GM18508 (cell line): ENCODE measurements at regions not wholly inside any gene's neighbourhood (a gene's known extent, or its start where the extent isn't known, plus 50 kb on each side); places are given as distances from the start of the nearest gene placed in this dataset.

ENCODE experiments used
- ATAC-seq: cut with Tn5 transposase; IDR thresholded peaks from one replicate; pipeline ENCODE4 v1.9.1; 2021; ENCODE audit warnings: moderate number of reproducible peaks; ENCODE audit not compliant: insufficient read depth, unreplicated experiment

DNA sequence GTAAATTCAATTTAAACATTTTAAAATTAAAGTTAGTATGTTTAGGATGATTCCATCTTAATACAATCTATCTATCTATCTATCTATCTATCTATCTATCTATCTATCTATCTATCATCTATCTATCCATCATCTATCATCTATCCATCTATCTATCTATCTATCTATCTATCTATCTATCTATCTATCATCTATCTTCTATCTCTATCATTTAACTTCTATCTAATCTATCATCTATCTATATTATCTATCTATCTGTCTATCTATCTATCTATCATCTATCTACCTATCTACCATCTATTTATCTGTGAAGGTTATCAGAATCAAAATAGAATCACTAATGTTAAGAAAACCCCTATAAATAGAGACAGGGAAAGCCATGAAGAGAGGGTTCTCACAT, 78.3 kb downstream of the RAMP3 start:
- ATAC-seq = no peak

DNA sequence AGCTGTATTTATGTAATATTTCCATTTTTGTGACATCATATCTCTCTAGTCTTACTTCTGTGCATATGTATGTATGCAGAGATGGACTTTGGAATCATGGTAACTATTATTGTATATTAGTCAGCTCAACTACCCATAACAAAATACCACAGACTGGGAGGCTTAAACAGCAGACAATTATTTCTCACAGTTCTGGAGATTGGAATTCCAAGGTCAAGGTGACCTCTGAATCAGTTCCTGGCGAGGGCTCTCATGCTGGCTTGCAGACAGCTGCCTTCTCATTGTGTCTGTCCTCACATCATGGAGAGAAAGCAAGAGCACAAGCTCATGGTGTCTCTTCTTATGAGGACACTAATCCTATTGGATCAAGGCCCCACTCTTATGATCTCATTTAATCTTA, 79.1 kb downstream of the RAMP3 start:
- no peak for ATAC-seq

DNA sequence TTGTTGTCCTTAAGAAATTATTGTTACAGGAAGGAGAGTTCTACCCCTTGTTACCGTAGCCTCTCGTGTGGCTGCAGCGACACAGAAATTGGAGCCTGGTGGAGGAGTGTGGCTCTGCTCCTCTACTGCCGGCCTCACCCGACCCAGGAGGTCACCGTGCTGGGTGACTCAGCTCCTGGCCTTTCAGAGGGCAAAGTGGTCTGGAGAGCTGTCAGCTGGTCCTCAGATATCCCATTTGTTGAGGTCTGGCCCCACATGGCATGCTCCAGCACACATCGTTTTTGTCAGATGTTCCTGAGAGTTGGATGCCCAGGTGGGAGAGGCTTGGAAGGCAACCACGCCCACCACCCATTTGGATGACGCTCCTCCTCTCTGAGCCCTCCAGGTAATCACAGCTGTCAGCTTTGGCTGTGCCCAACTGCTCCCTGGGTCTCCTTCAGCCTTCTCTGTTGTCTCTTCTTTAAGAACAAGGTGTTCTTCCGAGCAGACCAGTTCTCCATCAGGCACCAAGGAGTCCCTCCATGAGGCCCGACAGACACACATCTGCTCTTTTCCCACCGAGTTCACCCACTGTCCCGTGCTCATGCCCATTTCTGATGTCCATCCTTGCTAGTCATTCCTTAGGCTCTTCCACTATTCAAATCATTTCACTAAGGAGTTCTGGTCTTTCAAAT, 80.3 kb downstream of the RAMP3 start:
- ATAC-seq = no peak

DNA sequence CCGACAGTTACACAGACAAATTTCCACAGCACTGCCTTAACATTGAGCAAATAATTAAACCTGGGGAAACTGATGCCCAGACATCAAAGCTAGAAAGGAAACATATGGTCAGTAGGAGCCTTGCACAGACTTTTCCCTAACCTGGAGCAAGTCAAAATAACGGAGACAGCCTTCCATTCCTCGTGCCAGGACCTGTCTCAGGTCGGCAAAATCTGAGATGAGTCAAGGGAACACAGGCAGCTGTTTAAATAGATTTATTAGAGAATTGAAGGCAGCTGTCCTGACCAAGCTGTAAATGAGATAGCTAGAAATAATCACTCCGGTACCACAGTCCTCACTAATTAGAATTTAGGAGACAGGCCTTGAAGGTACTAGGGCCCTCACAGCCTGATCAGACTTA, 81.2 kb downstream of the RAMP3 start:
- no peak for ATAC-seq

DNA sequence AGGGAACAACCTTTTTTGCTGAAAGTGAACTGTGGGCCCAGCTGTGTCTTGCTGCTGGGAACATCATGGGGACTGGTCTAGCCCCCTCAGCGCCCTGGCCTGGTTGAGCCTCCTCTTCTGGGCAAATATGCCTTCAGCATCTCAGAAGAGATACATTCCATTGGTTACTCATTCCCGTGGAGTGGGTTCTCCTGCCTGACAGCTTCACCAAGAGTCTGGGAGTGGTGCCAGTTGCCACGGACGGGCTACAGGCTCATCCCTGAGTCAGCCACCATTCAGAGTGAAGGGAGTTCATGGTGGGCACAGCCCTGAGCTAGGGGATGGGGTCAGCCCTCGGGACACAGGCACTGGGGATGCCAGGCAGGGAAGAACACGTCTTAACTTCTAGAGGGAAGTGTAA, 81.9 kb downstream of the RAMP3 start:
- ATAC-seq = no peak

DNA sequence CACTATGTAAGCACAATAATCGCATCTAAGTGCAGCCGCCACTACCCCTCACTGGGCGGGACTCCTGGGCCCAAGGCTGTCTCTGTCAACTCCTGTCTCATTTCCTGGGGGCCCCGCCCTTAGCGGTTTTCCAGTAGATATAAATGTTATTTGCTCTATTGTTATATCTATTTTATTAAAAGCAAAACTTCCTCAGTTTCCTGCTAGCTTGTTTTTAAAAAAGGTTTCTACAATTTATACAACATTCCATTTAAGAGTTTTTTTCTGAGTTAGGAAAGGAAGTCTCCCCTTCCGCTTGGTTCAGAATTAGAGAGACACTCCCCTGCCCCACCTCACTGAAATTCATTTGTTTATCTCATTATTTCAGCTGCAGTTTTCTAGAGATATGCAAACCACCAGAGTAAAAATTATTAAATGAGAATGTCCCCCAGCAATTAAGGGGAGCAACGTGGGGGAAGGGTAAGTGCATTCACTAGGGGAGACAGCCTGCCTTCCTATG, 82.7 kb downstream of the RAMP3 start:
- no peak for ATAC-seq

DNA sequence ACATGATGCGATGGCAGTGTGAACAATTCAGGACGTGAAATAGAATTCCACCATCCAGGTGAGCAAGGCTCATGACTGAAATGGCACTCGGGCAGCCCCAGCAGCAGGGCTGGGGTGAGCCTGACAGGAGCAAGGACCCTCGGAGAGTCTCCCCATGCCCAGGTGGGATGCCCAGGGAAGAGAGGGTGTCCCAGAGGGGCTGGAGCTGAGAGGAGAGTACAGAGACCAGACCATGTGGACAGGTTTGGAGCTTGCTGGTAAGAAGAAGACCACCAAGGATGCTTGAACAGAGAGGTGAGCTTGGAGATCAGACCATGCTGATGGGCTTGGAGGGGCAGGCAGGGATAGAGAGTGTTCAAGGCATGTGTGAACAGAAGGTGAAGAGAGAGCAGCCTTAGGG, 83.3 kb downstream of the RAMP3 start:
- no peak for ATAC-seq

DNA sequence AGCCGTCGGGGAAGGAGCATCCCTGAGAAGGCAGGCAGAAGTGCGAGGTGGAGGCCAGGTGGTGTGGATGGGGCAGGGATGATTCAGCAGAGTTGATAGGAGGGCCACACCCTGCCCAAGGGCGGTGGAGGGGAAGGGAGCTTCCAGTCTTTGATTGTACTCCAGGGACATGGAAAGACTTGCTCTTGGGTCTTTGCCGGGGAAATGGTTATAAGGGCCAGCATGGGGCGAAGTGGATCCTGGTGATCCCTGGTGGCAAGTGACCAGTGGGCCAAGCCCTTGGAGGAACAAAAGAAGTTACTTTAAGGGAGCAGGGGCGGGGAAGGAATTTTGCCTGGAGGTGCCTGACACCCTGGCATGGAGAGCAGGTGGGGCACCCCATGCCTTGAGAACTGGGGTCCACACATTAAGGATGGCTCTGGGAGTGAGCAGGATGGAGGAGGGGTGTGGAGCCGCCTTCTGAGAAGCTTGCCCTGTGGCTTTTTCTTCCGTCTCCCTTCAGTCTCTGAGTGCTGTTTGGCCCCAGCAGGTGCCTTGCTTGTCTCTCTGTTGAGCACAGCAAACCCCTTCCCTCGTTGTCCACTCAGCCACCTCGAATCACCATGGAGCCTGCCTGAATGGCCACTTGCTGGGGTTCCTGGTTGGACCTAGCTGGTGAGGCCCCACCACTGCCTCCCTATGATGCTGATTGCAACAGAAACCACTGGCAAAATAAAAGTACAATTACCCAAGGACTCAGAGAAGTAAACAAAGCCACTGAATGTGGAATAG, 83.9 kb downstream of the RAMP3 start:
- no peak for ATAC-seq

DNA sequence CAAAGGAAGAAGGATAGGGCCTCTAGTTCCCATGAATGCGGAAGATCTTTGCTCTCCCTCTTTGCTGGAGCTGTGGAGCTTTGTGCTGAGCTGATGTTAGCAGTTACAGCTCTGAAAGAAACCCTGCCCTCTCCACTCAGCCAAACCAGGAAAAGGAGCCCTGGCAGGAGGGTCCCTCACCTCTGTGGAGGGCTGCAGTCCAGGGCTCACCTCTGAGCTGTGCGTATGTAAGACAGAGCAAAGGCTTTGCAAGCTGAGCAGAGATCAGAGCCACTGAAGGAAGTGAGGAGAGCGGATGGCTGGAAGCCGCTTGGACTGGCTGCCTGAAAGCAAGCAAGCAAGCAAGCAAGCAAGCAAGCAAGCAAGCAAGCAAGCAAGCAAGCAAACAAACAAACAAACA, 84.7 kb downstream of the RAMP3 start:
- no peak for ATAC-seq

DNA sequence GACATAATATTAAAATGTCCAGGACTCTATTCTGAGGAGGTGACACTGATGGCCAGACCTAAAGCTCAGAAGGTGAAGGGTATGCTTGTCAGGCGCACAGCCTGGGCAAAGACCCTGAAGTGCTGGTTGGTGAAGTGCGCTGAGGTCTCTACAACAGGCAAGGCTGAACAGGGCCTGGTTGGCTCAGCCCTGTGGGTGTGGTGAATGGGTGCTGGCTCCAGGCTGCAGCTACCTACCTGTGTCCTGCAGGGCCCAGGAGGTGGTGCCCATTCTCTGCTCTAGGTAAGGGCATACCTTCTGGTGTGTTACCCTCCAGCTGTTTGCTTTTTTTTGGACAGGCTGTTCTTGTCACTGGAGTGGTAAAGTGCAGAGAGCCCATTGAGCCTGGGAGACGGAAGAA, 85.1 kb downstream of the RAMP3 start:
- ATAC-seq = no peak

DNA sequence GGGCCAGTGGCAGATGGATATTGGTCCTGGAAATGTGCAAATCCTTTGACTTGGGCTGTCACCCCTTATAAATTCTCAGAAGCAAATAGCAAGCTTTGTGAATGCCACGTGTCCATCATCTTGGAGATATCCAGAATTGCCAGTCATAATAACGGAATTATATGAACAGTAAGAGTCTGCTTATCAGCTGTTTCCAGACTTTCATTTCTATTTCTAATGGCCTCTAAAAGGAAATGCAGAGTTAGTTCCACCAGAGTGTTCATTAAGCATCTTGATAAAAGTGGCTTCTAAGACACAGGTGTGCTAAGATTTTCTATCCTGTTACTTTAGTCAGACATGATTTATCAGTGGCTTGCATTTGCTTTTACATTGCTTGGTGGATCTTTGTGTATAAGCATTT, 87.4 kb downstream of the RAMP3 start:
- ATAC-seq = no peak

DNA sequence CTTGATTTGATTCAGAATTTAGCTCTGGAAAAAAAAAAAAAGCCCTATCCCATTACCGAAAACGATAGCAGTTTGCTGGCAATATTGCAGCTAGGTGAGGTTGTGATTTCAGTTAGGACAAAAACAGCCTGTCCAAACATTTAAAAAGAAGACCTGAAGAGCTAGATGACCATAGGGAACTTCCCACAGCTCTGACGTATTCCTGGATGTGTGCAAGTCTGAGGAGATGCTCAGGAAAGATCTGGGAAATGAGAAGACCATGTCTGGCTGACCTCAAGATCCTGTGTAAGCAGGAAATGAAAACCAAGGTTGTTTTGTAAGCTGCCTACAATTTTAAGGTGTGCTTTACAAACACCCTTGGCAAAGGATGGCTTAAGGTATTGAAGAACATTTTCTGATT, 88.7 kb downstream of the RAMP3 start:
- ATAC-seq = no peak

DNA sequence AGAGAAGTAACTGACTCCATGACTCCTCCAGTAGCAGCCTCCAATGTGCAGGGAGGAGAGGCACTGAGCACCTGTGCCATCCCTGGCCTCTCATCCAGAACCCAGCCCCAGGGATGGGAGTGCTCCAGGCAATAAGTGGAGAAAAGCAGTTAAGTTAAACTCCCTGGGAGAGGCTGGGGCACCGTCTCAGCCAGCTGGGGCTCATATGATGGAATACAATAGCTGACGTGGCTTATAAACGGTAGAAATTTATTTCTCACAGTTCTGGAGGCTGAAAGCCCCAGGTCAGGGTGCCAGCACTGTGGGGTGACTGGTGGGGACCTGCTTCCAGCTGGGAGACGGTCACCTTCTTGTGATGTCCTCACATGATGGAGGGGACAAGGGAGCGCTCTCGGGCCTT, 94.7 kb downstream of the RAMP3 start:
- no peak for ATAC-seq

DNA sequence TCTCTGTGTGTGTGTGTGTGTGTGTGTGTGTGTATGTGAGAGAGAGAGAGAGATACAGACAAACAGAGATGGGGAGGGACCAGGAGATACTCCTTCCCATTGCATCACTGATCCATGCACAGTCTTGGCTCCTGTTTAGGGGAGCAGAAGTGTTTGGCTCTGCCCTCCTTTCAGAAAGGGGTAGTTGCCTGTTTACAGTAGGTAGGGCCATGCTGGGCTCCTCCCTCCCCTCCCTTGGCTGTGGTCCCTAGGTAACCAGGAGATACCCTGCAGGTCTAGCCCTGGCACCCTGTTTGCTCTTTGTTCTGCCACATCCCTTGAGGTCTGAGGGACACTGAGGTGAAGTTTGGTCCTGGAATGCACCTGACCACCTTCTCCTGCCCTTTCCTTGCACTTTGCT, 95.3 kb downstream of the RAMP3 start:
- no peak for ATAC-seq

DNA sequence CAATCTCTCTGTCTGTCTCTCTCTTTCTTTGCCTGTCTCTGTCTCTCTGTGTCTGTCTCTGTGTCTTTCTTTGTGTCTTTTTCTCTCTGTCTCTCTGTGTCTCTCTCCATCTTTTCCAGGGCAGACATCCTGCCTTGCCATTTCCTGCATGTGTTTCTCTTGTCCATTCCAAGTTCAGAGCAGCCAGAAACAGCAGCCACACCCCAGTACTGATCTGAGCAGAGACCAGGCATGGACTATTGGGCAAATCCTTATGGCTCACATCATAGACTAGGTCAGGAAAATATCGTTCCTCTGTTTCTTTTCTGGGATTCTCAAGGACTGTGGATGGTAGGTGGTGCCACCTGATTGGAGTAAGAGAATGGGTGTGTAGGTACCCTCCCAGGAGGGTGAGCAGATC, 95.8 kb downstream of the RAMP3 start:
- ATAC-seq = no peak

DNA sequence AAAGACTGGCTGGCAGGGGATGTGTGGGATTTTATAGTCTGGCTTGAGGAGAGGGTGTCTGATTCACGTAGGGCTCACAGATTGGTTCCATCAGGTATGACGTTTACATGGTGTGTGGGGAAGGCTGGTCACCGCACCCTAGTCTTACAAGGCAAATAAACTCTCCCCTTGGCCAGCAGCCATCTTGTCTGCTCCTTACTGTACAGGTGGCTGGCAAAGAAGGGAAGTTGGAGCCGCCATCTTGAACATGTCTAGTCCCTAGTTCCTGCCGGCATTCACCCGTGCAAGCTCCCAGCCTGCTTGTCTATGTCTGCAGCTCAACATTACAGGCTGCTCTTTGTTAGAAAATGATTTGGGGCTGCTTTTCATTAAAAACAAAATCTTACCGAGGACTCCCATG, 97.6 kb downstream of the RAMP3 start:
- no peak for ATAC-seq

DNA sequence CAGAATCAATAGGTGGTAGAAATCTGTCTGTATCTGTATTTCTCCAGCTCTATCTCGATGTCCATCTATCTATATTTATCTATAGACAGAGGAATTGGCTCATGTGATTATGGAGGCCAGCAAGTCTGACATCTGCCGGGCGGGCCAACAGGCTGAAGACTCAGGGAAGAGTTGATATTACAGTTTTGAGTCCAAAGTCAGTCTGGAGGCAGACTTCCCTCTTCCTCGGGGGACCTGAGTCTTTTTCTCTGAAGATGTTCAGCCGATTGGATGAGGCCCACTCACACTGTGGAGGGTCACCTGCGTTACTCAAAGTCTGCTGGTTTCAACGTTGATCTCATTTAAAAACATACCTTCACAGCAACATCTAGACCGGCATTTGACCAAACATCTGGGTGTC, 98.7 kb downstream of the RAMP3 start:
- ATAC-seq = no peak

DNA sequence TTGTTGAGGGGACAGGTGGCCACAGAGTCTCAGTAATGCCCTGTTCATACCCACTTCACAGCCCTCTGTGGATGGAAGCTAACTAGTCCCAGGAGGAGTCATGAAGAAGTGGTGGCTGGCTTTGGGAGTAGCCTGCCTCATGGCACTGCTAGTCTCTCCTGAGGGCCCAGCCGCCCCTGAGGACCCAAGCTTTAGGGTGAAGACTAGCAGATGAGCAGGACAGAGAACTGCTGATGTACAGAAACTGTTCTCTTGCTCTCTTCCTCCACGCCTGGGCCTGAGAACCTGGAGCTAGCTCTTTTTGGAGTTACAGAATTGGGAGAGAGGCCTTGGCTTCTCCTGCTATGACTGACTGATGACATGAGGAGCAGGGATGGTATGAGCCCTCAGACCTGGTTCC, 99.2 kb downstream of the RAMP3 start:
- ATAC-seq = no peak

DNA sequence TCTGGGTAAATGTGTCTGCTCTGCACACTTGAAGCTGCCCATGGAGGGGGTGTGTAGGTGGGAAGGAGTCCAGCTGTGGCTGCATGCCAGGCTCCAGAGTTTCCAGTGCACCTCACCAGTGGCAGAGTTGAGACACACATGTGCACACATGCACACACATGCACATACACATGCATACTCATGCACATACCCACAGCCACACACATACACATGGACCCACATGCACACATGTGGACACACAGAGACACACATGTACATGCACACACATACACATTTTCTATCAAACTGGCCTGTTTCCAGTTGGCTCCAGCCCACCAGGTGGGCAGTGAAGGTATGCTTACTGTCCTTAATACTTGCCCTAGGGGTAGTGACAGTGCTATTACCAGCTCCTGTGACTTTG, 99.7 kb downstream of the RAMP3 start:
- ATAC-seq = no peak

DNA sequence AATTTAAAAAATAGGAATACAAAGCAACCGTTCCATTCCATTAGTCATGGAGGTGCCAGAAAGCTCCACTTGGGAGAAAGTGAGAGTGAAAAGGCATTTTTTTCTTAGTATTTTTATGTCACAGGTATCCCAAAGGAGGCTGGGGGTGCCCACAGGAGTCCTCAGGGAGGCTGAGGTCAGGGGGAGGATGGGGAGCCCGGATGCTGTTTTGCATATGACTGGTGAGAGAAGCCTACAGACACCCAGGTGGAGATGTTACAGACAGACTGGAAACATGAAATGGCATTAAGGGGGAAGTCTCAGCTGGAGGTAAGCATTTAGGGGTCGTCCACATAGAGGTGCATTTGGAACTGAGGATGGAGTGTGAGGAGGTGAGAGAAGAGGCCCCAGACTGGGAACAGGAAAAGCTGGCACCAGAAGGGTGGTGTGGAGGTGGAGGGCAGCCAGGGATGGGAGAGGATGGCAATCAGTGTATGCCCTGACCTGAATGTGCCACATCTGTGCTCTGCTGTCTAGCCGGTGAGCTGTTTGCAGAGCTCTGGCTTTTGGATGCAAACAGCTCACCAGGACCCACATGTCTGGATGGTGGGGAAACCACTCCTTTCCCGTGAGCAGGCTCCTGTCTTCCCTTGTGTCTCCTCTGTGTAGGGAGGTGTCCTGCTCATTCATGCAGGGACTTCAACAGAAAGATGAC, 101.1 kb downstream of the RAMP3 start:
- ATAC-seq = no peak

DNA sequence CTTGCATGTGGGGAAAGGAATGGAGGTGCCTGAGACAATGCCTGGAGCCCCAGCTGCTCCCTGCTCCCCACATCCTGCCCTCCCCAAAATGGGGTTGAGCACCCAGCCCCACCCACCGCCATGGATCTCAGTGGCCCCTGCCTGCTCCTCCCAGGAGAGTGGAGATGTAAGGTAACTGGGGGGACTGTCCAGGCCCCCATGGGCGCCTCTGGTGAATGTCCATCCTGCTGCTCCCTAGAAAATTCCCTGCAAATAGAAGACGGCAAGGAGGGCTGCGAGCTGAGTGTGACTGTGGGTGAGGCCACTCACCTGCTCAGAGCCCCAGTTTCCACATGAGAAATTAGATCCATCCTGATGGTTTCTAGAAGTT, 101.6 kb downstream of the RAMP3 start:
- no peak for ATAC-seq
